ENCODE measurements at regions not wholly inside any gene's neighbourhood (a gene's known extent, or its start where the extent isn't known, plus 50 kb on each side); places are given as distances from the start of the nearest gene placed in this dataset.

DNA sequence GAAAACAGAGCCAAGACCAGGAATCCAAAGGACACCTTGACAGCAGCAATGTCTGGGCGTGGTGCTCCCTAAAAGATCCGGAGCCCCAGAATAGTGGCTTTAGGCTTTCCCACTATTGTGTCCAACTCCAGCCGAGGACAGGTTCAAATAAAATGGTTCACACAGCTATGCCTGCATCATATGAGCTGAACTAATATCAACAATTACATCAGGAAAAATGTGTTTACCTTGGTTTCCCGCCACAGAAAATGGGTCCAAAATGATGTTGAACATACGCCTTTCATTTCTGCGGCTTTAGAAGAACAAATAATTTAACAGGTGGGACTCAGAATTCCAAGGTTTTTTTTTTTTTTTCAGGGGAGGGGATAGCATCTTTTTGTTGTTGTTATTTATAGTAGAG lies 93.6 kb downstream of the OSR1 start:
- H3K9ac ChIP-seq (ENCODE audit: low read length) = no peak overlapping the region
- H3K36me3 ChIP-seq (ENCODE audit: control insufficient read depth, insufficient read depth, low read length, severe bottlenecking) = no peaks in the 10 kb centered on the region
- H3K4me3 ChIP-seq (ENCODE audit: low read length) = no peak overlapping the region
- no peak for DNase-seq (ENCODE audit: low read depth)
- H3K27me3 ChIP-seq (replicated peaks; ENCODE audit: control insufficient read depth, insufficient read depth, low read length) = no peaks in the 10 kb centered on the region
- no peaks in the 10 kb centered on the region for H3K4me1 ChIP-seq (ENCODE audit: control insufficient read depth, insufficient read depth, low read length)
- H3K9me3 ChIP-seq (ENCODE audit: control insufficient read depth, low read length) = no peaks in the 10 kb centered on the region

DNA sequence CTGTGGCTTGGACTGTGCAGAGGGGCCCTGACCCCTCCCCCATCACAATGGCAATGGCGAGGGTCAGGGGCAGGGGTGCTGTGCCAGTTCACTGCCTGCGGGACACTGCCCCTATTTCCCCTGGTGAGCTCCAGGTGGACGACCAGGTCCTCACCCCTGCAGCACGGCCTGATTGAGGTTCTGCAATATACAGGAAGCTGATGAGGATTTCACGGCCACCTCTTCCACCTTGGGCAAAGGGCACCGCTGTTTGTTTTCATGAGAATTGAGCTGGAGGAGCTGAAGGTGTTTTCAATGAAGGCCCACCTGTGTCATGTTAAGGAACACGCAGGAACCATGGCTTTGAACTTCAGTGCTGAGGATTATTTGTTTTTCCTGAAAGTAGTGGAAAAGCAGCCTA lies 96.3 kb downstream of the OSR1 start:
- H3K4me1 ChIP-seq (ENCODE audit: control insufficient read depth, insufficient read depth, low read length) = no peaks in the 10 kb centered on the region
- H3K9ac ChIP-seq (ENCODE audit: low read length) = no peak overlapping the region
- H3K4me3 ChIP-seq (ENCODE audit: low read length) = no peak overlapping the region
- no peaks in the 10 kb centered on the region for H3K9me3 ChIP-seq (ENCODE audit: control insufficient read depth, low read length)
- no peak for DNase-seq (ENCODE audit: low read depth)
- no peaks in the 10 kb centered on the region for H3K27me3 ChIP-seq (replicated peaks; ENCODE audit: control insufficient read depth, insufficient read depth, low read length)
- no peaks in the 10 kb centered on the region for H3K36me3 ChIP-seq (ENCODE audit: control insufficient read depth, insufficient read depth, low read length, severe bottlenecking)

DNA sequence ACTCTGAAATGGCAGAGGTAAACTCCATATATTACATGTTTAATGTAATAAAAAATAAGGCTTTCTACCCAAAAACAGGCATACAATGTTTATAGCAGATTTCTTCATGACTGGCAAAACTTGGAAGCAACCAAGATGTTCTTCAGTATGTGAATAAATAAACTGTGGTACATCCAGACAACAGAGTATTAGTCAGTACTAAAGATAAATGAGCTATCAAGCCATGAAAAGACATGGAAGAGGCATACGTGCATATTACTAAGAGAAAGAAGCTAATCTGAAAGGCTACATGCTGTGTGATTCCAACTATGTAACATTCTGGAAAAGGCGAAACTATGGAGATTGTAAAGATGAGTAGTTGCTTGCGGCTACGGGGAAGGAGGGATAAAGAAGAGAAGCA lies 97.4 kb downstream of the OSR1 start:
- peaks cover 8% of the 10 kb centered on the region for H3K4me1 ChIP-seq (ENCODE audit: control insufficient read depth, insufficient read depth, low read length)
- no peaks in the 10 kb centered on the region for H3K27me3 ChIP-seq (replicated peaks; ENCODE audit: control insufficient read depth, insufficient read depth, low read length)
- H3K4me3 ChIP-seq (ENCODE audit: low read length) = no peak overlapping the region
- H3K9ac ChIP-seq (ENCODE audit: low read length) = no peak overlapping the region
- H3K9me3 ChIP-seq (ENCODE audit: control insufficient read depth, low read length) = no peaks in the 10 kb centered on the region
- no peaks in the 10 kb centered on the region for H3K36me3 ChIP-seq (ENCODE audit: control insufficient read depth, insufficient read depth, low read length, severe bottlenecking)
- no peak for DNase-seq (ENCODE audit: low read depth)

DNA sequence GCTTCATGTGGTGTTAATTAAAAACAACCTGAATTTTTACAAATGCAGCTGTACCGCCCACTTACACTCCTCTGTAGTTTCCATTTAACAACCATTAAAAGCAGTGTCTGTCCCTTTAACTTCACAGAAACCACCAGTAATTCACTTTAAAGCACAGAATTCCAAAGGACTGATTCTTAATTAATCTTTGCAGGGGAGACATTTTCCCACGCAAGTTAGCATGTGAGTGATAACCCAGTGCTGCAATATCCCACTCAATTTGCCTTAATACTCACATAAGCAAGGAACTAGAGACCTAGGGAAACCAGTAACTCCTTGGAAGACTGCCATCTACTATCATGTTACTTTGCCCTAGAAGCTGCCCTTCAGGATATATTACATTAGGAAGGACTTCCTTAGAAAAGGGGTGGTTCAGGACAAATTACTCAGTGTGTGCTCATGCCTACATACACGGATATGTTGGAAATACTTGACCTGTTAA lies 102.3 kb downstream of the OSR1 start:
- DNase-seq (ENCODE audit: low read depth) = peak; percentile 78
- Histone ChIP-seq H3K4me3 (ENCODE audit: low read length) (no peak overlapping the region), H3K9me3 (ENCODE audit: control insufficient read depth, low read length) (no peaks in the 10 kb centered on the region), H3K9ac (ENCODE audit: low read length) (no peak overlapping the region), H3K27me3 (replicated peaks; ENCODE audit: control insufficient read depth, insufficient read depth, low read length) (no peaks in the 10 kb centered on the region), H3K36me3 (ENCODE audit: control insufficient read depth, insufficient read depth, low read length, severe bottlenecking) (no peaks in the 10 kb centered on the region), H3K4me1 (ENCODE audit: control insufficient read depth, insufficient read depth, low read length) (peaks cover 12% of the 10 kb centered on the region)

DNA sequence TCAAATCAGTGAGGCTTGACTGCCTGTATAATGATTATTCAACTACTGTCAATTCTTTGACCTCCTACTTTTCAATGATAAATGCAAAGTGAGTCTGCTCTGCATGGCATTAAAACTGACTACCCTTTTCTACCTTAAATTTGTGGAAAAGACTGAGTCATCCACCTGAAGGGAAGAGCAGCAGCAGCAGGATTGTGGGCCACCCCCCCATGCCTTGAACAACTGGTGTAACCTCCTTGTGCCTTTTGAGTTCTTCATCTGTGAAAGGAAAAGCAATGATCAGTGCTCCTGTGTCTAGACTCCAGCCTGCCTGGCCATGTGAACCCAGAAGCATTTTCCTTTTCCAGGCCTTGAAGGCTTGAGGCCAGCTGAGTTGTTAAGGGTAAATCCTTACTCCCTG lies 102.9 kb downstream of the OSR1 start:
- Histone ChIP-seq H3K27me3 (replicated peaks; ENCODE audit: control insufficient read depth, insufficient read depth, low read length) (no peaks in the 10 kb centered on the region), H3K36me3 (ENCODE audit: control insufficient read depth, insufficient read depth, low read length, severe bottlenecking) (no peaks in the 10 kb centered on the region), H3K4me1 (ENCODE audit: control insufficient read depth, insufficient read depth, low read length) (peaks cover 12% of the 10 kb centered on the region), H3K4me3 (ENCODE audit: low read length) (no peak overlapping the region), H3K9me3 (ENCODE audit: control insufficient read depth, low read length) (no peaks in the 10 kb centered on the region), H3K9ac (ENCODE audit: low read length) (no peak overlapping the region)
- no peak for DNase-seq (ENCODE audit: low read depth)

DNA sequence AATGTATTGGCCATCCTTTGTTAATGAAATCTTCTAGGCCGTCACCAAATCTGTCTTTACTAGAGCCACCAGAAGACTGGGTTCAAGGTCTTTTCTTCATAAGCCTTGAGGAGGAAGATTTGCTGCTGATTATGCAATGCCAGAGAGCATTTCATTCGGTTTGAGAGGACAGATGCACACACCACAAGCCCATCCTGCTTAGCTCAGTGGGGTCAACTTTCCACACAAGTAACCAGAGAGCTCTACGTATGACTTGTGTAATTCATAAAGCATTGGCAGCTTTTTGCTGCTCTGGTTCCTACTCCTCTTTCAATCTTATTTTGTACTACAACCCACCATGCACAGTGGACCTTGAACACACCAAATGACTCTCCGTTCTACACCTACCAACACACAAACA lies 106.9 kb downstream of the OSR1 start:
- Histone ChIP-seq H3K4me1 (ENCODE audit: control insufficient read depth, insufficient read depth, low read length) (peaks cover 10% of the 10 kb centered on the region), H3K27me3 (replicated peaks; ENCODE audit: control insufficient read depth, insufficient read depth, low read length) (no peaks in the 10 kb centered on the region), H3K36me3 (ENCODE audit: control insufficient read depth, insufficient read depth, low read length, severe bottlenecking) (no peaks in the 10 kb centered on the region), H3K9me3 (ENCODE audit: control insufficient read depth, low read length) (no peaks in the 10 kb centered on the region), H3K4me3 (ENCODE audit: low read length) (no peak overlapping the region), H3K9ac (ENCODE audit: low read length) (no peak overlapping the region)
- peak; percentile 36 for DNase-seq (ENCODE audit: low read depth)

DNA sequence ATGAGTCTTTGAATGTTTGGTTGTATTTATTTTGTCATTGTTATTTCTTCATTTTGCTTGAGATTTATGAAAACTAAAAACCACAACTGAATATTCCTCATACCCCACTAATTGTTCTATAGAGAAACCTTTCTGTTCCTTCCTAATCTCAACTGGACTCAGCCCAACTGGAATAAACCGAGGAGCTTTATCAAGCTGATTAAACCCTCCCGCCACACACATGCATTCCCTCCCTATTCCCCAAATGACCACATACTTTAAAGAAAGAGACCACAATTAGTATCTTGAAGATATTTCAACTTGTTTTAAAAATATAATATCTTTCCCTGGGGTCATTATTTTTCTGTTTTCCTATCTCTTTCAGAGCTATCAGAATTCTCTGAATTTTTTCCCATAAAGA lies 107.5 kb downstream of the OSR1 start:
- H3K9ac ChIP-seq (ENCODE audit: low read length) = no peak overlapping the region
- peaks cover 3% of the 10 kb centered on the region for H3K4me1 ChIP-seq (ENCODE audit: control insufficient read depth, insufficient read depth, low read length)
- H3K27me3 ChIP-seq (replicated peaks; ENCODE audit: control insufficient read depth, insufficient read depth, low read length) = no peaks in the 10 kb centered on the region
- H3K9me3 ChIP-seq (ENCODE audit: control insufficient read depth, low read length) = no peaks in the 10 kb centered on the region
- no peak overlapping the region for H3K4me3 ChIP-seq (ENCODE audit: low read length)
- no peaks in the 10 kb centered on the region for H3K36me3 ChIP-seq (ENCODE audit: control insufficient read depth, insufficient read depth, low read length, severe bottlenecking)
- peak; percentile 42 for DNase-seq (ENCODE audit: low read depth)

DNA sequence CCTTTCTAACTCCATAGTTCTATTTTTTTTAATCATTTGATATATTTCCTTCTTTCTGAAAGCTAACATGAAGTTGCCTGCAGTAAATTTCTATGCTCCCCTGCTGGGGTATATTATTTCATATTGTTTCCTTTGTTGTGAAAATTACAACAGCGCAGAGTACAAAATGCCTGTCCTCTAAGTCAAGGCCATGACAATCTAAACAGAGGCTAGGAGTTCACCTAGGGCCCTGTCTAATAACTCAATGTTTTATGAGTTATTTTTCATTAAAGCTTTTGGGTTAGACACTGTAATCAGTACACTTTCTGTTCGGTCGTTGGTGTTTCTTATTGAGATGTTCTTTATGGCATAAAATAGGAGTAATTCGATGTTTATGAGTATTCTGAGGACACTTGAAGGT lies 111.2 kb downstream of the OSR1 start:
- no peaks in the 10 kb centered on the region for H3K9me3 ChIP-seq (ENCODE audit: control insufficient read depth, low read length)
- no peak overlapping the region for H3K4me3 ChIP-seq (ENCODE audit: low read length)
- H3K4me1 ChIP-seq (ENCODE audit: control insufficient read depth, insufficient read depth, low read length) = peaks cover 12% of the 10 kb centered on the region
- DNase-seq (ENCODE audit: low read depth) = no peak
- H3K27me3 ChIP-seq (replicated peaks; ENCODE audit: control insufficient read depth, insufficient read depth, low read length) = no peaks in the 10 kb centered on the region
- H3K9ac ChIP-seq (ENCODE audit: low read length) = no peak overlapping the region
- H3K36me3 ChIP-seq (ENCODE audit: control insufficient read depth, insufficient read depth, low read length, severe bottlenecking) = no peaks in the 10 kb centered on the region

DNA sequence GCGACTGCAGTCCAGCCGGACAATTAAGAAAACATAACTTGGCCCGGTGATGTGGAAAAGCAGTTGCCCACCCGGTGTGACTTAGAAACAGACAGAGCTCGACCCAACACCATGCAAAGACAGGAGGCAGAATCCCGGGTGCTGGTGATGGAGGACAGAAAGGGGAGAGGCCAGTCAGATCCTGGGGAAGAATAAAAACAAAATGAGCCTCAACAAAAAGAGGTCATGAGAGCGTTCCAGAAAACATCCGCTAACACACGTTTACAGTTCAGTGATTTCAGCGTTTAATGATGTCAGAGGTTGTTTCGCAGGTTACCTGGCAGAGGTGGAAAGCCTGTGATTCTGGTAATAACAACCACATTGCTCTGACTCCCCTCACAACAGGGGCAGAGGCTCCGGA lies 111.9 kb downstream of the OSR1 start:
- peaks cover 12% of the 10 kb centered on the region for H3K4me1 ChIP-seq (ENCODE audit: control insufficient read depth, insufficient read depth, low read length)
- H3K4me3 ChIP-seq (ENCODE audit: low read length) = no peak overlapping the region
- H3K27me3 ChIP-seq (replicated peaks; ENCODE audit: control insufficient read depth, insufficient read depth, low read length) = no peaks in the 10 kb centered on the region
- no peaks in the 10 kb centered on the region for H3K9me3 ChIP-seq (ENCODE audit: control insufficient read depth, low read length)
- H3K9ac ChIP-seq (ENCODE audit: low read length) = no peak overlapping the region
- no peak for DNase-seq (ENCODE audit: low read depth)
- no peaks in the 10 kb centered on the region for H3K36me3 ChIP-seq (ENCODE audit: control insufficient read depth, insufficient read depth, low read length, severe bottlenecking)

DNA sequence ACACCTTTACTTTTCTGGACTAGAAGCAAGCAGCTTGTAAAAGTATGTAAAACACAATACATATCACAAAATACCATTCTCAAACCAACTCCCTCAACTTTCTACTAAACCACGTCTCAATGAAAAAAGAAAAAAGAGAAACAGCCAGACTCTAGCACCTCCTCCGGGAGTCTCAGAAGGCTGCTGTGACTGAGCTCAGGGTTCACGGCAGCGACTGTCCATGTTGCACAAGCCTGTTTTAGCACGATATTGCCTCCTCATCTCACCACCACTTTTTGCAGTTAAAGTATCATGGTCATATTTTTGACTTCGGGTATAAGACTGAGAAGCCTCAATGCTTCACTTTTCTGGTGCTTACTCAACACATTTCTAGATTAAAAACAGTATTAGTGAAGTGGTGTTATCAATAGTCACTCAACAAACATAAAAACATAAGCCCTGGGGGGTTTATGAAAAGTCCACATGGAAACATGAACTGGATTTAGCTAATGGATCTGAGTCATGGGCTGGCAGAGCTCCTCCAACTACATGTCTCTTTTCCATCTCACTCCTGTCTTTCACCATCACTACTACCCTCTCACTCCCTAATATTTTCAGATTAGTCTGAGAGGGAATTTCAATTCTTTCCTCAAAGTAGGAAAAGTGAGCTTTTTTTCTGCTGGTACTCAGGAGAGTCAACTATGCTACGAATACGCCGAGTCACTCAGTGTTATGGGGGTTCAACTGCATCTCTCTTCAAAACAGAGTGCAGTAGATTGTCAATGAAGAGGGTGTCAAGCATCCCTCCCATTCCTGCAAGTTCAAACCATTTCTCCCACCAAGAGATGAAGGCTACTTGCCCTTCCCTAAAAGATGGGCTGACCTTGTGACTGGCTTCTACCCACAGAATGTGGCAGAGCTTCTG lies 113.7 kb downstream of the OSR1 start:
- H3K4me1 ChIP-seq (ENCODE audit: control insufficient read depth, insufficient read depth, low read length) = peaks cover 12% of the 10 kb centered on the region
- no peaks in the 10 kb centered on the region for H3K36me3 ChIP-seq (ENCODE audit: control insufficient read depth, insufficient read depth, low read length, severe bottlenecking)
- no peaks in the 10 kb centered on the region for H3K27me3 ChIP-seq (replicated peaks; ENCODE audit: control insufficient read depth, insufficient read depth, low read length)
- H3K4me3 ChIP-seq (ENCODE audit: low read length) = peak overlapping the region; percentile 0
- DNase-seq (ENCODE audit: low read depth) = no peak
- no peaks in the 10 kb centered on the region for H3K9me3 ChIP-seq (ENCODE audit: control insufficient read depth, low read length)
- no peak overlapping the region for H3K9ac ChIP-seq (ENCODE audit: low read length)

DNA sequence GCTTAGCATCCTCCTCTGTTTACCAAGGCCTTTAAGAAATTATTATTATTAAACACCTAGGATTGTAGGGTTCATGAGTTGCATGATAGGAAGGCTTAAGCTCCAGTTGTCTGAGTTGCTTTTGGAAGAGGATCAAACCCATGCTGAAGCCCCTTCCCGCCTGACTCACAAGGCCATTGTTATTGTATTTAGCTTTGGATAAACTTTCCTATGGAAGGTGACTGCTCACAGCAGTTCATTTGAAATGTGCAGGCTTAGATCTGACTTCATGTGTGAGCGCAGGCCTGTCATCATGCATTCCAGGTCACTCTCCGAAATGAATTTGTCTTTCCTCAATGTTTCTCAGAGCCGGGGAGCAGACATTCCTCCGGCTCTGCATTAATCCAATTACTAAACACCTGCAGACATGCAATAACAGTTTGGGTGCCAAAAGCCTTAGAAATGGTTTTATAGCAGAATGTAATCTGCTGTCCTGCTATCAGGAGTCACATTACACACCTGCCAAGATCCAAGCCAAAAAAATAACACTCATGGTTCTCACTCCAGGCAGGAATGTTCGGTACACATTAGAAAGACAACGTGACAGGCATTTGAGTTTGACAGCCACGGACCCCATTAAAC lies 119.9 kb downstream of the OSR1 start:
- H3K9me3 ChIP-seq (ENCODE audit: control insufficient read depth, low read length) = no peaks in the 10 kb centered on the region
- H3K4me1 ChIP-seq (ENCODE audit: control insufficient read depth, insufficient read depth, low read length) = peaks cover 23% of the 10 kb centered on the region
- H3K4me3 ChIP-seq (ENCODE audit: low read length) = no peak overlapping the region
- no peak overlapping the region for H3K9ac ChIP-seq (ENCODE audit: low read length)
- no peaks in the 10 kb centered on the region for H3K36me3 ChIP-seq (ENCODE audit: control insufficient read depth, insufficient read depth, low read length, severe bottlenecking)
- no peak for DNase-seq (ENCODE audit: low read depth)
- no peaks in the 10 kb centered on the region for H3K27me3 ChIP-seq (replicated peaks; ENCODE audit: control insufficient read depth, insufficient read depth, low read length)

All from adipocyte (in vitro differentiated cells).